WTC11 (cell line): ENCODE measurements at regions not wholly inside any gene's neighbourhood (a gene's known extent, or its start where the extent isn't known, plus 50 kb on each side); places are given as distances from the start of the nearest gene placed in this dataset.

Experiments used
- ATAC-seq: fragments of 200-7000 bp; cut with Tn5 transposase; 2 replicates; pipeline ENCODE4 v1.10.0; 2021; ENCODE audit warnings: mild to moderate bottlenecking, moderate library complexity
- CTCF ChIA-PET: fragments of 300-600 bp; sonication (Branson Sonifier 250); formaldehyde crosslinking; loops from one replicate; lab custom pipeline; 2021; ENCODE audit warnings: antibody characterized with exemption; lab: Charles Lee
- POLR2A ChIA-PET: fragments of 350-600 bp; sonication (Branson Sonifier 250); formaldehyde crosslinking; loops from one replicate; lab custom pipeline; 2021; ENCODE audit warnings: antibody characterized with exemption; lab: Charles Lee
- DNase-seq: peaks from one replicate; pipeline ENCODE4 v3.0.0; 2021; ENCODE audit warnings: low spot score
- H3K27ac Mint-ChIP-seq: 2 replicates; pipeline ENCODE4 v1.8.0; 2021; ENCODE audit warnings: mixed read lengths
- H3K27me3 Mint-ChIP-seq: 2 replicates; pipeline ENCODE4 v1.8.0; 2021; ENCODE audit warnings: low read depth, mild to moderate bottlenecking, moderate library complexity, mixed read lengths
- H3K36me3 Mint-ChIP-seq: 2 replicates; pipeline ENCODE4 v1.8.0; 2021; ENCODE audit warnings: mixed read lengths
- H3K4me1 Mint-ChIP-seq: 2 replicates; pipeline ENCODE4 v1.8.0; 2022; ENCODE audit warnings: mixed read lengths
- H3K4me3 Mint-ChIP-seq: 2 replicates; pipeline ENCODE4 v1.8.0; 2021; ENCODE audit warnings: mild to moderate bottlenecking, moderate library complexity, mixed read lengths
- H3K9me3 Mint-ChIP-seq: 2 replicates; pipeline ENCODE4 v1.8.0; 2021; ENCODE audit warnings: mixed read lengths
- ARID4B ChIP-seq: sonication (generic); formaldehyde crosslinking; IDR thresholded peaks from 2 replicates; pipeline ENCODE4 v1.8.0; 2023; ENCODE audit warnings: missing genetic modification reagents, mild to moderate bottlenecking, borderline replicate concordance
- ATF2 ChIP-seq: sonication (generic); formaldehyde crosslinking; IDR thresholded peaks from 2 replicates; pipeline ENCODE4 v1.8.1; 2022; ENCODE audit warnings: low read depth, missing genetic modification reagents, borderline replicate concordance
- ELF4 ChIP-seq: sonication (generic); formaldehyde crosslinking; IDR thresholded peaks from 2 replicates; pipeline ENCODE4 v1.8.1; 2022; ENCODE audit warnings: low read depth, mild to moderate bottlenecking, moderate library complexity, missing genetic modification reagents
- GRHL2 ChIP-seq: fragments of 250-450 bp; sonication (Bioruptor Pico); IDR thresholded peaks from 2 replicates; pipeline ENCODE4 v1.8.0; 2022; ENCODE audit warnings: mild to moderate bottlenecking, moderate library complexity; ENCODE audit not compliant: insufficient replicate concordance, severe bottlenecking
- HMGXB4 ChIP-seq: sonication (generic); formaldehyde crosslinking; IDR thresholded peaks from 2 replicates; pipeline ENCODE4 v1.8.1; 2023; ENCODE audit warnings: mild to moderate bottlenecking, moderate library complexity, missing genetic modification reagents
- MAX ChIP-seq: sonication (generic); formaldehyde crosslinking; IDR thresholded peaks from 2 replicates; pipeline ENCODE4 v1.8.0; 2022; ENCODE audit warnings: mild to moderate bottlenecking, missing genetic modification reagents
- MXD4 ChIP-seq: fragments of 250-450 bp; sonication (Bioruptor Pico); IDR thresholded peaks from 2 replicates; pipeline ENCODE4 v1.8.0; 2021; ENCODE audit warnings: mild to moderate bottlenecking, moderate library complexity, borderline replicate concordance
- NR1H2 ChIP-seq: sonication (generic); formaldehyde crosslinking; IDR thresholded peaks from 2 replicates; pipeline ENCODE4 v1.9.0; 2021; ENCODE audit warnings: mild to moderate bottlenecking, moderate library complexity, missing genetic modification reagents
- SP1 ChIP-seq: sonication (generic); formaldehyde crosslinking; conservative IDR thresholded peaks from 2 replicates; pipeline ENCODE4 v1.8.1; 2022; ENCODE audit warnings: missing genetic modification reagents
- STAT6 ChIP-seq: sonication (generic); formaldehyde crosslinking; conservative IDR thresholded peaks from 2 replicates; pipeline ENCODE4 v1.8.1; 2023; ENCODE audit warnings: mild to moderate bottlenecking, low read depth, missing genetic modification reagents, moderate library complexity
- ZBTB21 ChIP-seq: sonication (generic); formaldehyde crosslinking; IDR thresholded peaks from 2 replicates; pipeline ENCODE4 v1.8.1; 2023; ENCODE audit warnings: mild to moderate bottlenecking, missing genetic modification reagents, borderline replicate concordance
- ZNF138 ChIP-seq: sonication (generic); formaldehyde crosslinking; conservative IDR thresholded peaks from 2 replicates; pipeline ENCODE4 v1.8.1; 2022; ENCODE audit warnings: mild to moderate bottlenecking, moderate library complexity, missing genetic modification reagents
- ZNF396 ChIP-seq: fragments of 250-450 bp; sonication (Bioruptor Pico); IDR thresholded peaks from 2 replicates; pipeline ENCODE4 v1.8.0; 2021; ENCODE audit warnings: mild to moderate bottlenecking, moderate library complexity, borderline replicate concordance
- ZNF425 ChIP-seq: fragments of 250-450 bp; sonication (Bioruptor Pico); conservative IDR thresholded peaks from 2 replicates; pipeline ENCODE4 v1.9.0; 2021; ENCODE audit warnings: mild to moderate bottlenecking

GRCh38 chr7:68319061-68319460, 1279.2 kb upstream of the AUTS2 start (continued):
- no peak for TF ChIP-seq ARID4B (CRISPR knock-in tag)
- no peak for TF ChIP-seq ZBTB21
- TF ChIP-seq ZNF425, result no peak
- no peak for TF ChIP-seq MAX (CRISPR knock-in tag)
- no peak for TF ChIP-seq NR1H2 (CRISPR knock-in tag)
- no peak for TF ChIP-seq ZNF396
- no peak for TF ChIP-seq ATF2 (CRISPR knock-in tag)

- Mint-ChIP-seq H3K27ac (no peak overlapping the region), H3K36me3 (peaks cover 5% of the 10 kb centered on the region), H3K4me3 (no peak overlapping the region), H3K9me3 (peaks cover 7% of the 10 kb centered on the region), H3K4me1 (peaks cover 11% of the 10 kb centered on the region), H3K27me3 (no peaks in the 10 kb centered on the region; the same call in 1 of the 2 replicates)
- POLR2A ChIA-PET, result no interaction called here
- DNase-seq, result no peak
- CTCF ChIA-PET, result interaction anchor here (0.9 kb wide), 1 partner anchor 696 kb away, joined by 3 read pairs; no protein-coding TSS in a partner anchor
- TF ChIP-seq GRHL2 (CRISPR knock-in tag), result no peak
- TF ChIP-seq STAT6 (CRISPR knock-in tag), result no peak
- no peak for TF ChIP-seq ZNF138 (CRISPR knock-in tag)
- TF ChIP-seq SP1, result no peak
- TF ChIP-seq HMGXB4, result no peak
- TF ChIP-seq MXD4 (CRISPR knock-in tag), result no peak
- no peak for TF ChIP-seq ELF4 (CRISPR knock-in tag)
- ATAC-seq, result no peak; the same call in 1 of the 2 replicates
Observed at GRCh38 chr7:68321076-68321639, 1277.1 kb upstream of the AUTS2 start.
